Hepatic stellate cell (primary cell): ENCODE measurements at regions not wholly inside any gene's neighbourhood (a gene's known extent, or its start where the extent isn't known, plus 50 kb on each side); places are given as distances from the start of the nearest gene placed in this dataset.
"Not testable (repeated sequence)": the region's sequence is repeated elsewhere in the genome, so short reads cannot be mapped to it uniquely, and the experiment has no call there.

Experiments
- DNase-seq: peaks from one replicate; pipeline ENCODE4 v3.0.0; 2011; ENCODE audit warnings: low spot score

DNA sequence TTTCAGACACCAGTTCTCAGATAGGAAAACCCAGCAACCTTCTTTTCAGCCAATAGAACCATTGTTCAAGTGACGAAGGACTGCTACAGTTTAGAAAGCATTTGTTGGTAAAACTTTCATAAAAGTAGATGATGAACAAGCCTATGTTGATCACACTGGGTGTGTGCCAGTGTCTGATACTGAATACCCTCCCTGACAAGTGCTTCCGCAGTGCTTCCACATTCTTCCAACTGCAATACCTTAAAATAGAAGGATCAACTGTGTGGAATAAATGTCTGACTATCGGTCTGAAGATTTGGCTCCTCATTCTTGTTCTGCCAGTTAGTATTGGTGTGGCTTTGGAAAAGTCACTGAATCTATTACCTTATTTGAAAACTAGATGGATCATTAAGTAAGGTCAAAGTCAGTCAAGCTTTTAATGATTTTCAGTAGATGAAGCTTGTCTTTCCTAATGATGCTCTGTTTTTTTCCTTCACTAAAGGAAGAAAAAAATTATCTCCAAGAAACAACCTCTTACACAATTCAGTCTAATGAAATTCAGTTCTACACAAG, 479.4 kb upstream of the CBLB start:
- DNase-seq, result no peak

- DNase-seq, result no peak
Measured at GRCh38 chr3:106349191-106349881, 480.5 kb upstream of the CBLB start.

DNA sequence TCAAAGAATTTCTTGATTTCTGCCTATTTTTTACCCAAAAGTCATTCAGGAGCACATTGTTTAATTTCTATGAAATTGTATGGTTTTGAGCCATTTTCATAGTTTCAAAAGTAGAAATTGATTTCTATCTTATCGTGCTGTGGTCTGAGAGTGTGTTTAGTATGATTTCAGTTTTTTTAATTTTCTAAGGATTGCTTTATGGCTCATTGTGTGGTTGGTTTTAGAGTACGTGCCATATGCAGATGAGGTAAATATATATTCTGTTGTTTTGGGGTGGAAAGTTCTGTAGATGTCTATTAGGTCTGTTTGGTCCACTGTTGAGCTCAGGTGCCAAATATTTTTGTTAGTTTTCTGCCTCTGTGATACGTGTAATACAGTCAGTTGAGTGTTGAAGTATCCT, 487.1 kb upstream of the CBLB start:
- DNase-seq, result no peak

DNA sequence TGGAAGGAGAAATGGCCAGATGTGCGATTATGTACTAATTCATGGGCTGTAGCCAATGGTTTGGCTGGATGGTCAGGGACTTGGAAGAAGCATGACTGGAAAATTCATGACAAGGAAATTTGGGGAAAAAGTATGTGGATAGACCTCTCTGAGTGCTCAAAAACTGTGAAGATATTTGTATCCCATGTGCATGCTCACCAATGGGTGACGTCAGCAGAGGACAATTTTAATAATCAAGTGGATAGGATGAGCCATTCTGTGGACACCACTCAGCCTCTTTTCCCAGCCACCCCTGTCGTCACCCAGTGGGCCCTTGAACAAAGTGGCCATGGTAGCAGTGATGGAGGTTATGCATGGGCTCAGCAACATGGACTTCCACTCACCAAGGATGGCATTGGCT, 490.9 kb upstream of the CBLB start:
- no peak for DNase-seq

GRCh38 chr3:106360901-106361300, 492.1 kb upstream of the CBLB start:
- DNase-seq, result not testable (repeated sequence)

GRCh38 chr3:106364477-106364876, 495.7 kb upstream of the CBLB start:
- no peak for DNase-seq

GRCh38 chr3:106365061-106365691, 496.4 kb upstream of the CBLB start:
- DNase-seq, result no peak

DNA sequence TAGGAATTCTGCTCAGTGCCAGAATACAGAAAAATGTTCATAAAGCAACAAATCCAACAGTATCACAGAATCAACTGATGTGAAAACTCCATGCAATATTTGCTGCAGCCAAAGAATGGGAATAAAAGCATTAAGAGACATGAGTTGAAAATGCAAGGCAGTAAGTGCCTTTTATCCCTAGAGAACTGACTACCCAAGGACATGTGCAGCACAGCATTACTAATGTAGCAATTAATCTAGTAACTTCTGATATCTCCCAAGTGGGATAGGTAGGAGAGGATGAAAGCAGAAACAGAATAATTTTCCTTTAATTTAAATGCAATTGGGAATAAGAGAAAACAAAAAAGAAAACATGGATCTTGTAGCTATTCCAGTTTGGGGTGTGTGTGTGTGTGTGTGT, 497.5 kb upstream of the CBLB start:
- no peak for DNase-seq

DNA sequence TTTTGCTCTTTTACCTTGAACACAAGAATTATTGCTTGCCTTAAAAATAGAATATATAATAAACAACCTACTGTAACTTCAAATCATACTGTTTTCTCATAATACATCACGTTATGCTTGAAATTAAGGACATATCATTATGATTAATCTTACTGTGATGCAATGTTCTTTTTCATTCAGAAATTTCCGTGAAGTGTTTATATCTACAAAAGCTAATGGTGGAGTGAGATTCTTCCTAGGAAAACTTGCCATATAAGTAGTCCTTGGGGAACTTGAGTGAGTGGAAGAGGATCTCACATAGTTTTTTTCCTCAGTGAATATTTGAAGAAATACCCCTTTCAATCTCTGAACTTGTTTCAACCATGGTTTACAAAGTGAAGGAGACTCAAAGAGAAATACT, 498.7 kb upstream of the CBLB start:
- DNase-seq, result no peak

DNA sequence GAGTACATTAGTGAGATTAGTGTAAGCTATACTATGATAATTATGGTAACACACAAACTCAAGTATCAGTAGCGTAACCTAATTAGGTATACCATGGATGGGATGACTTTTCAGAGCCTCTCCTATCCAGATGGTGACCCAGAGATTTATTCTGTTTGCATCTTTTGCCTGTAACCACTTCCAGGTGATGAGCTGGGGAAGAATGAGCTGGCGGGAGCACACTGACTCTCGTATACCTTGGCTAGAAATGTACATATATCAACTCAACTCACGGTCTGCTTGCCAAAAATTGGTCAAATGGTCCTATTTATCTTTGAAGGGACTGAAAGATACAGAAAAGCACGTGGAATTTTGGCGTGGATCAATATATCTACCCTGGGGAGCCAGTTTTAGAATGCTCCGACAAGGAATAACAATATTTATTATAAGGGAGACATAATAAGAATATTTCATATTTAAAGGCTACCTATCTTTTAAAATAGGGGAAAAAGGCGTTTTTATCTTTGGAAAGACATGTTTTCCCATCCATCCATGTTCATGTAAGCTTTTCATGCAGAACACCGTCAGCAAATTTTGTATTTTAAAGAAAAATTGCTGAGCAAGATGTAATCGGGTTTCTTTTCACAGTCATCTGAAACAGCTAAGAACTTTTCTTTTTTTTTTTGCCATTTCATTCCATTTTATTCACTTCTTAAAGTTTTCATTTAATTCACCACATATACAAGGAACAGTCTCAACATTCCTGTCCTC, 502.6 kb upstream of the CBLB start:
- no peak for DNase-seq

- DNase-seq, result peak; percentile 12
Measured at GRCh38 chr3:106371971-106372805, 503.4 kb upstream of the CBLB start.

- no peak for DNase-seq
Measured at GRCh38 chr3:106372806-106373190, 504.0 kb upstream of the CBLB start.

DNA sequence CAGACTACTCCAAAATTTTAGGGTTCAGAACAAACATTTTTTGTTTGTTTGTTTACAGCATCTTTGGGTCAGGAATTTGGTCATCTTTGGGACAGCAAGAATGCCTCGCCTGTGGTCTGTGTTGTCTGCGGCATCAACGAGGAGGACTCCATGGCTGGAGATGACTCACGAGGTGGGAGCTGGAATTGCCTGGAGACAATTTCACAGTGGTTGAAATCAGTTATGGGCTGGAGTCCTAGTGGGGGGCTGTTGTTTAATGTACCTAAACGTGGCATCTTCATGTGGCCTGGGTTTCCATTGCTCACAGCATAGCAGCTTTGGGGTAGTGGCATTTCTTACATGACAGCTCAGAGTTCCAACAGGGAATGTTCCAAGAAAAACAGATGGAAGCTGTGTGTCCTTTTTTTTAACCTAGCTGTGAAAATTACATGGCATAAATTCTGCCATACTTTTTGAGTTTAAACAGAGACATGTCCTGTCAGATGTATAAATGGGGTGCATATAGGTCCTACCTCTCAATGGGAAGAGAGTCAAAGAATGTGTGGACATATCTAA, 507.3 kb upstream of the CBLB start:
- DNase-seq, result no peak

- no peak for DNase-seq
Measured at GRCh38 chr3:106379251-106379750, 510.5 kb upstream of the CBLB start.

DNA sequence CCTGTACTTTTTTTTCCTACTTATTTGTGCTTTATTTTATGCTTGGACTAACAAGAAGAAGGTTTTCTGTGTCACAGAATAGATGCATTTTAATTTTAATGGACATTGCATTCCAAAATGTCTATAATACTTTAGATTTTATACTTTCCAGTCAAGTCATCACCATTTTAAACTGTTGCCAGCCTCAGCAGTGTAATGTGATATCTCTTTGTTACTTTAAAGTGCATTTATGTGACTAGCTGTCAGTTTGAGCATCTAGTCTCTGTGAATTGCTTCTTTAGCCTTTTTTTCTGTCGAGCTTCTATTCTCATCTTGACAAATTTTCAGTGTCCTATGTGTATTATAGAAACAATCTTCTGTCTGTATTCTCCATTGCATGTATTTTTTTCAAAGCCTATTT, 511.4 kb upstream of the CBLB start:
- DNase-seq, result no peak

DNA sequence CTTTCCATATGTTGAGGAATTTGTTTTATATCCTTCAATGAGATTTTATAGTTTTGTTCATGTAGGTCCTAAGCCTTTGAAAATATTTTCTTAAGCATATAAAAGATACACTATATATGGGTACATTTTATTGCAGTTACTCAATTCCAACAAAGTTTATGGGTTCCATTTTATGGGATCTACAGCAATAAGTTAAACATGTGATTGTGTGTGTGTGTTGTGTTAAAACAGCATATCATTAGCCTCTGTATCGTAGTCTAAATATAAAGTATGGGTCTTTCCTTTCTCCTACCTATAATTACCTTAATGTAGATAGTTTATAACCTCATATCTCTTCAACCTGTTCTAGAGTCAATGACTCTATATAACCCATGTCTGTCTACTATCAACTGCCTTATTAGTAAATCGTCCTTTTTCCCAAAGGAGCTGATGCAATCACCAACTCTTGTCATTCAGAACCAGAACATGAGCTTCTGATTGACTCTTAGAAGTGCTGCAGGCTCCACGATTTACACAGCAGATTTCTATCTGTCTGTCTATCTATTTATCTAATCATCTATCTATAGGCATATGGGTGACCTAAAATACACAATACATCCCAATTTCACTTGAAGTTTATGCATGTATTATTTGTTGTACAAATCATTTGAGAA, 512.6 kb upstream of the CBLB start:
- DNase-seq, result no peak

DNA sequence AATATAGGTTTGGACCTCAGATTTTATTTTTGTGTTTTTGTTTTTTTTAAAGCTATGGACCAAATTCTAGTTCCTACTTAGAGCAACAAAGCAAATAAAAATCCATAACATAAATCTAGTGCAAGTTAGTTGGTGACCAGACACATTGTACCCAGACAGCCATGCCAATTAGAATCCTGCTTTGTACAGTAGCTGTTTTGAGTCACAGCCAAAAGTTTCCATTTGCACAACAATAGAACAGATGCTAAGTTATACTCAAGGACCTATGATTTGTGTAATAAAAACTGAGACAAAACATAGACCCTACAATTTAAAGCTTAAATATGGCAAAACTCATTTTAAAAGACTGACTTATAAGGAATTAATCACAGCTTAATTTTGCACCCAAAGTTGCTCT, 513.1 kb upstream of the CBLB start:
- no peak for DNase-seq

DNA sequence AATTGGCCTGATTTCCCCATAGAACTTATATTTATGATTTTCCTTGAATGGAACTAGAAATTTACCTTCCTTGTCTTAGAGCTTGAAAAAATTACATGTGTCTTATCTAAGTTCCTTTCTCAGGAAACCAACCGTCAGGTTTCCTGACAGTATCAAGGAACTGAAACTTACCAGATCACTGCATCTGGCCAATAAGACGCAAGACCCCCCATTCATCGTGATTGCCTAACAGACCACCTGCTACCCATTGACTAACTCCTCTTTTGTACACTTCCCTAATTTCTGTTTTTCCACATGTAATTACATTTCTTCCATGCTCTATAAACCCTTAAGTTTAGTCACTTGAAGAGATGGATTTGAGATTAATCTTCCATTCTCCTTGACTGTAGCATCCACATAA, 517.2 kb upstream of the CBLB start:
- no peak for DNase-seq

GRCh38 chr3:106392915-106393314, 524.1 kb upstream of the CBLB start:
- no peak for DNase-seq

DNA sequence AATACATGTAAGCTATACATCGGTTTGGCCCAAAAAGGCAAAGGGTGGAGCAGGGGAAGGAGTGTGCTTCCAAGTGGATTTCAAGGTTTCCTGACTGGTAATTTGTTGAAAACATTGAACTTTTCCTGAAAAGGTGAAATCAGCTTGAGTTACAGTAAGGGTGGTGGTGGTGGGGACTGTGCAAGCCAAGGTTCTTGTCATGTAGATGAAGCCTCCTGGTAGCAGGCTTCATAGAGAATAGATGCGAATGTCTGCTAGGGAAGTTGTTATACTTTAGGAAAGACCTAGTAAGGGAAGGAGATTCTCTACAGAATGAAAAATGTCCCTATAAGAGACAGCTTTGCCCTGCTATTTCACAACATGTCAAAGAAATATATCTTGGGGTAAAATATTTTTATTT, 528.2 kb upstream of the CBLB start:
- DNase-seq, result no peak
